ENCODE measurements at regions not wholly inside any gene's neighbourhood (a gene's known extent, or its start where the extent isn't known, plus 50 kb on each side); places are given as distances from the start of the nearest gene placed in this dataset.

DNA sequence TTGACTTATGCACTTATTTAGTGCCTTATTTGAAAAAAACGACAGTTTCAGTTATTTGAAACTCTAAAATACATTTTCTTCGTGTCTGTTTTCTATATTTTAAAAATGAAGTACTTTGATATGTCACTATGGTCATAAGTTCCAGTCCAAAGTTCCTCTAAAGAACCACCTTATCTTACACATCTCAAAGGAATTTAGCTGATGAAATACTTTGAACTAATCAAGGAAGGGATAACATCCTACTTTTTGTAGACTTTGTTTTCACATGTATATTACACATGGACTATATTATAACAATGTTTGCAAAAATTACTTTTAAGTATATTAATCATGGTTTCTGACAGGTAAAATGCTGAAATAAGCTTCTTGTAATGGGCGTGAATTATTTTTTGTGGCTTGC is 265.8 kb upstream of the ZNF717 start:
- no peak for TF ChIP-seq CTCF (IDR thresholded peaks at IDR 0.05; ENCODE audit: borderline replicate concordance, control extremely low read depth, extremely low read depth, insufficient read depth, missing control alignments)
- in situ Hi-C loops (cut with MboI; ENCODE audit: low sequenced_read_pairs, unreplicated experiment): no loop called here
- no peak for DNase-seq (ENCODE audit: low spot score)

DNA sequence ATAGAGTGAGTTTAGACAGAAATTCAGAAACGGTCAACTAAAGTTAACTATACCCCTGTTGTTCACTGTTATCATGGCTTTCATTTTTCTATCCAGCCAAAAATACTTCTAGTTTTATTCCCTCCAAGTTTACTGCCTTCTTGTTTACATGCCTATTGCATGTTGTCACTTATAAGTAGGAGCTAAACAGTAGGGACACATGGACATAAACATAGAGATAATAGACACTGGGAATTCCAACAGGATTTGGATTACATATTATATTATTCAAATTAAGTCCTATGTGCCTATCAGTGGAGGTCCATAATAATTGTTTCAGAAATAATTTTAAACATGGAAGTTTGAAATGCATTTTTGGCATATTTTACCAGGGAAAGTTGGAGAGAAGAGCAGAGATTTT is 269.1 kb upstream of the ZNF717 start:
- in situ Hi-C loops (cut with MboI; ENCODE audit: low sequenced_read_pairs, unreplicated experiment): no loop called here
- no peak for DNase-seq (ENCODE audit: low spot score)
- no peak for TF ChIP-seq CTCF (IDR thresholded peaks at IDR 0.05; ENCODE audit: borderline replicate concordance, control extremely low read depth, extremely low read depth, insufficient read depth, missing control alignments)

DNA sequence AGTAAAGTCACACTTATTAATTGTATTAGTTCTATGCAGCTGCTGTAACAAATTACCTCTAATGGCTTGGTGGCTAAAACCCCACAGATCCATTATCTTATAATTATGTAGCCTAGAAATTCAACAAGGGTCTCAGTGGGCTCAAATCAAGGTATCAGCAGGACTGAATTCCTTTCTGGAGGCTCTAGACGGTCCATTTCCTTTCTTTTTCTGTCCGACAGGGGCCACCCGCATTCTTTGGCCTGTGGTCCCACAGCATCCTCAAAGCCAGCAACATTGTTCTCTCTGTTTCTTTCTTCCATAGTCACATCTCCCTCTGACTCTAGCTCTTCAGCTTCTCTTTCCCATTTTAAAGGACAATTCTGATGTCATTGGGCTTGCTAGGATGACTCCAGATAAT is 276.3 kb upstream of the ZNF717 start:
- TF ChIP-seq CTCF (IDR thresholded peaks at IDR 0.05; ENCODE audit: borderline replicate concordance, control extremely low read depth, extremely low read depth, insufficient read depth, missing control alignments): no peak
- no peak for DNase-seq (ENCODE audit: low spot score)
- in situ Hi-C loops (cut with MboI; ENCODE audit: low sequenced_read_pairs, unreplicated experiment): no loop called here

DNA sequence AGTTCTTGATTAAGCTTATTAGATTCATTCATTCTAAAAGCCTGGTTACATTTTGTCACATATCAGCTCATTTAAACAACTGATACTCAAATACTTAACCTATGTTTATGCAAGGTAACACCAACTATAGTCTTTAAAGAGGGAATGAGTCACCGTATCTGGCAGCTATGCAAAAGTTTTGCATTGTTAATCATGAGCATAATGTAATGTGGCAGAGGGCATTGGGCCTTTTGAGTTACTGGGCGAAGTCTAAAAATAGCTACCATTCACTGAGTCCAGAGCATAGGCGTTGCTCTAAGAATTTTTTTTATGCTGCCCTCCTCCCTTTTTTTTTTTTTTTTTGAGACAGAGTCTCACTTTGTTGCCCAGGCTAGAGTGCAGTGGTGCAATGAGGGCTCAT is 277.7 kb upstream of the ZNF717 start:
- no peak for DNase-seq (ENCODE audit: low spot score)
- TF ChIP-seq CTCF (IDR thresholded peaks at IDR 0.05; ENCODE audit: borderline replicate concordance, control extremely low read depth, extremely low read depth, insufficient read depth, missing control alignments): no peak
- in situ Hi-C loops (cut with MboI; ENCODE audit: low sequenced_read_pairs, unreplicated experiment): no loop called here

GRCh38 chr3:76063811-76064210 is 278.5 kb upstream of the ZNF717 start:
- in situ Hi-C loops (cut with MboI; ENCODE audit: low sequenced_read_pairs, unreplicated experiment): no loop called here
- no peak for TF ChIP-seq CTCF (IDR thresholded peaks at IDR 0.05; ENCODE audit: borderline replicate concordance, control extremely low read depth, extremely low read depth, insufficient read depth, missing control alignments)
- DNase-seq (ENCODE audit: low spot score): no peak

DNA sequence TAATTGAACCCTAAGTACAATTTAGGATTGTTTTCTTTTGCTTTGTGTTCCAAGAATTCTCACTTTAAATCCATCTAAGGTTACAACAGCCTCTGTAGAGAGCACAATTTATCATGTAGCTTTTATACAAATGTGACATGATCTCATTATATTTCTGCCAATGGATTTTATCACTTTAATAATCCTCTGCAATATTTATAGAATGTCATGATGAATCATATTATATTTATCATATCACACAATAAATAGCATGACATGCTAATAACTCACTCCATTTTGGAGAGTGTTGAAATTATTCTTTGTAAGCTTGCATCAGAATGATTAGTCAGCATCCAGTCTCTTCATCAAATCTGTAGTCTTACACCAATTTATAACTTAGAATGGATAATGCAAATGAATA is 280.6 kb upstream of the ZNF717 start:
- TF ChIP-seq CTCF (IDR thresholded peaks at IDR 0.05; ENCODE audit: borderline replicate concordance, control extremely low read depth, extremely low read depth, insufficient read depth, missing control alignments): no peak

DNA sequence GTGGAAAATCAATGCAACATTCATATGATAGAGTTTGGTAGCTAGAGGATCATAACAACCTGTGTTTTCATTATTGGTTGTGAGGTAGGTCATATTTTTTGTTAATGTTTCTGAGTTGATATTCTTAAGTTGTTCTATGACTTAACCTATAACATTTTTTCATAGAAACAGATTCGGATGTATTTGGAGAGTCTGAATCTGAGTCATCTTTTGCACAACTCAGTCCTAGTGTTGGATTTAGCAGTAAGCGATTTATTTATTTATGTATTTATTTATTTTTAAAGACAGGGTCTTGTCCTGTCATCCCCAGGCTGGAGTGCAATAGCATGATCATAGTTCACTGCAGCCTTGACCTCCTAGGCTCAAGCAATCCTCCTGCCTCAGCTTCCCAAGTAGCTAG is 292.8 kb upstream of the ZNF717 start:
- TF ChIP-seq CTCF (IDR thresholded peaks at IDR 0.05; ENCODE audit: borderline replicate concordance, control extremely low read depth, extremely low read depth, insufficient read depth, missing control alignments): no peak
- in situ Hi-C loops (cut with MboI; ENCODE audit: low sequenced_read_pairs, unreplicated experiment): no loop called here
- DNase-seq (ENCODE audit: low spot score): no peak

More for the DNA sequence above, 280.6 kb upstream of the ZNF717 start:
- DNase-seq (ENCODE audit: low spot score): no peak
- in situ Hi-C loops (cut with MboI; ENCODE audit: low sequenced_read_pairs, unreplicated experiment): no loop called here

Measured in GM13976 (cell line).